SK-N-SH (cell line): ENCODE measurements at regions not wholly inside any gene's neighbourhood (a gene's known extent, or its start where the extent isn't known, plus 50 kb on each side); places are given as distances from the start of the nearest gene placed in this dataset.
"Not testable (repeated sequence)": the region's sequence is repeated elsewhere in the genome, so short reads cannot be mapped to it uniquely, and the experiment has no call there.

Source experiments
- CTCF ChIA-PET: fragments of 300-600, 350-600 bp; formaldehyde crosslinking; extraction: SDS; loops from one replicate; lab custom pipeline; 2021; lab: Yijun Ruan, JAX
- POLR2A ChIA-PET: fragments of 350-600 bp; sonication (Branson Sonifier 250); formaldehyde crosslinking; extraction: SDS; loops from one replicate; lab custom pipeline; 2020; ENCODE audit warnings: antibody characterized with exemption, inconsistent platforms; lab: Yijun Ruan, JAX
- DNase-seq: peaks from one replicate; pipeline ENCODE4 v3.0.0; 2012
- H2AFZ ChIP-seq: fragments of 200-600 bp; sonication (generic); 2 replicates; pipeline ENCODE4 v1.8.1; 2016; ENCODE audit warnings: antibody characterized with exemption, mild to moderate bottlenecking, low read depth
- H3F3A ChIP-seq: fragments of 200-600 bp; sonication (generic); replicated peaks from 2 replicates; pipeline ENCODE3; 2016; ENCODE audit warnings: antibody characterized with exemption, mild to moderate bottlenecking; ENCODE audit not compliant: insufficient read depth
- H3K27ac ChIP-seq, 2 experiments: fragments of 200-500 bp in 1 of 2; fragments of 200-600 bp in 1 of 2; sonication (Bioruptor generic) in 1 of 2; sonication (generic), shearing (Covaris generic) in 1 of 2; 2 replicates each; pipeline versions ENCODE4 v1.5.1 to v1.6.1; 2014 to 2016; ENCODE audit warnings: low read depth in 2 of 2, inconsistent platforms in 1 of 2, low read length in 1 of 2, mild to moderate bottlenecking in 1 of 2, mixed read lengths in 1 of 2
- H3K27me3 ChIP-seq: fragments of 200-600 bp; sonication (generic), shearing (Covaris generic); 2 replicates; pipeline ENCODE4 v1.6.1; 2016; ENCODE audit warnings: mixed run types; ENCODE audit not compliant: insufficient read depth
- H3K36me3 ChIP-seq, 2 experiments: fragments of 200-500 bp in 1 of 2; fragments of 200-600 bp in 1 of 2; sonication (Bioruptor generic) in 1 of 2; sonication (generic) in 1 of 2; replicated peaks in 1 of 2; 2 replicates each; pipeline versions ENCODE3 to v1.5.1; 2014 to 2016; ENCODE audit warnings: low read length in 1 of 2, mild to moderate bottlenecking in 1 of 2; ENCODE audit not compliant: insufficient read depth in 2 of 2, control insufficient read depth in 1 of 2
- H3K4me1 ChIP-seq, 2 experiments: fragments of 200-500 bp in 1 of 2; fragments of 200-600 bp in 1 of 2; sonication (Bioruptor generic) in 1 of 2; sonication (generic), shearing (Covaris generic) in 1 of 2; 2 replicates each; pipeline versions ENCODE4 v1.5.1 to v1.6.1; 2014 to 2016; ENCODE audit warnings: low read depth in 1 of 2, low read length in 1 of 2, mixed run types in 1 of 2; ENCODE audit not compliant: insufficient read depth in 2 of 2, control insufficient read depth in 1 of 2
- H3K4me2 ChIP-seq: fragments of 200-600 bp; sonication (generic), shearing (Covaris generic); 2 replicates; pipeline ENCODE4 v1.6.1; 2017; ENCODE audit warnings: mixed run types
- H3K4me3 ChIP-seq, 2 experiments: fragments of 200-500 bp in 1 of 2; fragments of 200-600 bp in 1 of 2; sonication (Bioruptor generic) in 1 of 2; sonication (generic), shearing (Covaris generic) in 1 of 2; 2 replicates each; pipeline versions ENCODE4 v1.5.1 to v1.8.1; 2014 to 2016; ENCODE audit warnings: low read depth in 2 of 2, inconsistent platforms in 1 of 2, low read length in 1 of 2, mild to moderate bottlenecking in 1 of 2, mixed read lengths in 1 of 2, moderate library complexity in 1 of 2
- H3K79me2 ChIP-seq: fragments of 200-600 bp; sonication (generic); 2 replicates; pipeline ENCODE4 v1.8.1; 2017; ENCODE audit warnings: mild to moderate bottlenecking; ENCODE audit not compliant: insufficient read depth
- H3K9ac ChIP-seq: fragments of 200-600 bp; sonication (generic); 2 replicates; pipeline ENCODE4 v1.6.1; 2017; ENCODE audit warnings: mixed run types
- H3K9me2 ChIP-seq: fragments of 200-600 bp; sonication (generic); 2 replicates; pipeline ENCODE4 v1.6.1; 2017; ENCODE audit warnings: mixed run types
- H3K9me3 ChIP-seq: fragments of 200-600 bp; sonication (generic); 2 replicates; pipeline ENCODE4 v1.6.1; 2017; ENCODE audit warnings: mixed run types, mild to moderate bottlenecking, moderate library complexity
- H4K20me1 ChIP-seq: fragments of 200-600 bp; sonication (generic); 2 replicates; pipeline ENCODE4 v1.6.1; 2017; ENCODE audit warnings: mild to moderate bottlenecking, mixed run types; ENCODE audit not compliant: insufficient read depth
- EP300 ChIP-seq, 2 experiments: IDR thresholded peaks; 2 replicates each; pipeline versions ENCODE4 v1.4.0 to v1.6.1; 2012; ENCODE audit warnings: borderline replicate concordance in 1 of 2, low read depth in 1 of 2, low read length in 1 of 2
- EZH2phosphoT487 ChIP-seq: fragments of 200-600 bp; sonication (generic); IDR thresholded peaks from 2 replicates; pipeline ENCODE4 v1.6.1; 2017; ENCODE audit warnings: low read depth, mixed run types, mild to moderate bottlenecking, antibody characterized with exemption, moderate library complexity, borderline replicate concordance
- FOXJ3 ChIP-seq: sonication (generic); formaldehyde crosslinking; IDR thresholded peaks from 2 replicates; pipeline ENCODE4 v1.5.1; 2020; ENCODE audit warnings: mild to moderate bottlenecking, missing genetic modification reagents
- FOXM1 ChIP-seq: IDR thresholded peaks from 2 replicates; pipeline ENCODE4 v1.4.0; 2012; ENCODE audit warnings: low read depth, mild to moderate bottlenecking
- JUND ChIP-seq: IDR thresholded peaks from 2 replicates; pipeline ENCODE4 v1.4.0; 2012
- MXI1 ChIP-seq: IDR thresholded peaks from 2 replicates; pipeline ENCODE4 v1.6.1; 2012; ENCODE audit warnings: mild to moderate bottlenecking, low read depth, low read length, improper control_type of control experiment
- NFIC ChIP-seq: IDR thresholded peaks from 2 replicates; pipeline ENCODE4 v1.4.0; 2012; ENCODE audit warnings: borderline replicate concordance
- NRF1 ChIP-seq: IDR thresholded peaks from 2 replicates; pipeline ENCODE4 v1.6.1; 2012; ENCODE audit warnings: low read depth, mild to moderate bottlenecking, low read length
- RAD21 ChIP-seq: IDR thresholded peaks from 2 replicates; pipeline ENCODE4 v1.6.1; 2012; ENCODE audit warnings: mild to moderate bottlenecking, low read length
- RCOR1 ChIP-seq: fragments of 150-350 bp; IDR thresholded peaks from 2 replicates; pipeline ENCODE4 v1.6.1; 2017; ENCODE audit warnings: antibody characterized with exemption, low read length
- RFX5 ChIP-seq: IDR thresholded peaks from 2 replicates; pipeline ENCODE4 v1.6.1; 2012; ENCODE audit warnings: mild to moderate bottlenecking, improper control_type of control experiment, low read length
- SIN3A ChIP-seq: IDR thresholded peaks from 2 replicates; pipeline ENCODE4 v1.6.1; 2012; ENCODE audit warnings: low read depth, mild to moderate bottlenecking, low read length, moderate library complexity, borderline replicate concordance
- SMC3 ChIP-seq: IDR thresholded peaks from 2 replicates; pipeline ENCODE4 v1.6.1; 2012; ENCODE audit warnings: low read depth, low read length, improper control_type of control experiment
- TCF12 ChIP-seq: IDR thresholded peaks from 2 replicates; pipeline ENCODE4 v1.4.0; 2012
- TEAD4 ChIP-seq: IDR thresholded peaks from 2 replicates; pipeline ENCODE4 v1.4.0; 2012; ENCODE audit warnings: mild to moderate bottlenecking, borderline replicate concordance; ENCODE audit not compliant: insufficient read depth
- USF1 ChIP-seq: IDR thresholded peaks from 2 replicates; pipeline ENCODE4 v1.4.0; 2012; ENCODE audit warnings: low read depth, borderline replicate concordance
- YY1 ChIP-seq: IDR thresholded peaks from 2 replicates; pipeline ENCODE4 v1.4.0; 2012; ENCODE audit warnings: low read depth, mild to moderate bottlenecking
- WGBS: methylation state at CpG from one replicate; pipeline ENCODE4 v1.1.6; 2017; ENCODE audit warnings: low lambda C conversion rate; 5-methylcytosine and 5-hydroxymethylcytosine counted together
- TF ChIP-seq, protein P1 (sequence below): fragments of 200-600 bp; sonication (generic); IDR thresholded peaks from 2 replicates; pipeline ENCODE4 v1.6.1; 2017; ENCODE audit warnings: antibody characterized with exemption, mild to moderate bottlenecking, moderate library complexity
- TF ChIP-seq, protein P2 (sequence below): IDR thresholded peaks from 2 replicates; pipeline ENCODE4 v1.6.1; 2012; ENCODE audit warnings: mild to moderate bottlenecking, low read depth, low read length, moderate library complexity

GRCh38 chr5:86305050-86305449 is 312.7 kb upstream of the COX7C start:
- H3K27ac ChIP-seq, CTCF ChIA-PET, H3K36me3 ChIP-seq, H3F3A ChIP-seq, H3K4me1 ChIP-seq, POLR2A ChIA-PET, H3K79me2 ChIP-seq, H3K9ac ChIP-seq, H4K20me1 ChIP-seq, H3K27me3 ChIP-seq, H3K4me2 ChIP-seq, H3K9me3 ChIP-seq, H3K9me2 ChIP-seq, H2AFZ ChIP-seq, DNase-seq, H3K4me3 ChIP-seq: not testable (repeated sequence)
- WGBS = 0% methylated on average over 2 of the region's 2 CpGs
- TF ChIP-seq RAD21 (peak; percentile 50), SMC3 (0 out of 2 replicates have a peak, but pooled peaks have one; percentile 20)
- TF ChIP-seq, protein P1, sequence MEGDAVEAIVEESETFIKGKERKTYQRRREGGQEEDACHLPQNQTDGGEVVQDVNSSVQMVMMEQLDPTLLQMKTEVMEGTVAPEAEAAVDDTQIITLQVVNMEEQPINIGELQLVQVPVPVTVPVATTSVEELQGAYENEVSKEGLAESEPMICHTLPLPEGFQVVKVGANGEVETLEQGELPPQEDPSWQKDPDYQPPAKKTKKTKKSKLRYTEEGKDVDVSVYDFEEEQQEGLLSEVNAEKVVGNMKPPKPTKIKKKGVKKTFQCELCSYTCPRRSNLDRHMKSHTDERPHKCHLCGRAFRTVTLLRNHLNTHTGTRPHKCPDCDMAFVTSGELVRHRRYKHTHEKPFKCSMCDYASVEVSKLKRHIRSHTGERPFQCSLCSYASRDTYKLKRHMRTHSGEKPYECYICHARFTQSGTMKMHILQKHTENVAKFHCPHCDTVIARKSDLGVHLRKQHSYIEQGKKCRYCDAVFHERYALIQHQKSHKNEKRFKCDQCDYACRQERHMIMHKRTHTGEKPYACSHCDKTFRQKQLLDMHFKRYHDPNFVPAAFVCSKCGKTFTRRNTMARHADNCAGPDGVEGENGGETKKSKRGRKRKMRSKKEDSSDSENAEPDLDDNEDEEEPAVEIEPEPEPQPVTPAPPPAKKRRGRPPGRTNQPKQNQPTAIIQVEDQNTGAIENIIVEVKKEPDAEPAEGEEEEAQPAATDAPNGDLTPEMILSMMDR = peak; percentile 65

- TF ChIP-seq USF1 (no peak), EP300 (IDR thresholded peaks at IDR 0.05; ENCODE audit: borderline replicate concordance in 1 of 2, low read depth in 1 of 2, low read length in 1 of 2) (no peak), YY1 (no peak), TCF12 (no peak), RFX5 (no peak), TEAD4 (no peak), SIN3A (no peak), FOXJ3 (CRISPR knock-in tag) (no peak), NRF1 (no peak), MXI1 (no peak), RCOR1 (no peak), NFIC (no peak), JUND (no peak), EZH2phosphoT487 (no peak), FOXM1 (no peak), SMC3 (no peak)
- TF ChIP-seq, protein P2, sequence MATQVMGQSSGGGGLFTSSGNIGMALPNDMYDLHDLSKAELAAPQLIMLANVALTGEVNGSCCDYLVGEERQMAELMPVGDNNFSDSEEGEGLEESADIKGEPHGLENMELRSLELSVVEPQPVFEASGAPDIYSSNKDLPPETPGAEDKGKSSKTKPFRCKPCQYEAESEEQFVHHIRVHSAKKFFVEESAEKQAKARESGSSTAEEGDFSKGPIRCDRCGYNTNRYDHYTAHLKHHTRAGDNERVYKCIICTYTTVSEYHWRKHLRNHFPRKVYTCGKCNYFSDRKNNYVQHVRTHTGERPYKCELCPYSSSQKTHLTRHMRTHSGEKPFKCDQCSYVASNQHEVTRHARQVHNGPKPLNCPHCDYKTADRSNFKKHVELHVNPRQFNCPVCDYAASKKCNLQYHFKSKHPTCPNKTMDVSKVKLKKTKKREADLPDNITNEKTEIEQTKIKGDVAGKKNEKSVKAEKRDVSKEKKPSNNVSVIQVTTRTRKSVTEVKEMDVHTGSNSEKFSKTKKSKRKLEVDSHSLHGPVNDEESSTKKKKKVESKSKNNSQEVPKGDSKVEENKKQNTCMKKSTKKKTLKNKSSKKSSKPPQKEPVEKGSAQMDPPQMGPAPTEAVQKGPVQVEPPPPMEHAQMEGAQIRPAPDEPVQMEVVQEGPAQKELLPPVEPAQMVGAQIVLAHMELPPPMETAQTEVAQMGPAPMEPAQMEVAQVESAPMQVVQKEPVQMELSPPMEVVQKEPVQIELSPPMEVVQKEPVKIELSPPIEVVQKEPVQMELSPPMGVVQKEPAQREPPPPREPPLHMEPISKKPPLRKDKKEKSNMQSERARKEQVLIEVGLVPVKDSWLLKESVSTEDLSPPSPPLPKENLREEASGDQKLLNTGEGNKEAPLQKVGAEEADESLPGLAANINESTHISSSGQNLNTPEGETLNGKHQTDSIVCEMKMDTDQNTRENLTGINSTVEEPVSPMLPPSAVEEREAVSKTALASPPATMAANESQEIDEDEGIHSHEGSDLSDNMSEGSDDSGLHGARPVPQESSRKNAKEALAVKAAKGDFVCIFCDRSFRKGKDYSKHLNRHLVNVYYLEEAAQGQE = no peak
- TF ChIP-seq, protein P1 = no peak
- H3K4me3 ChIP-seq = no peak overlapping the region
- no peaks in the 10 kb centered on the region for H3K4me1 ChIP-seq
- no peaks in the 10 kb centered on the region for H3K9me3 ChIP-seq
- H4K20me1 ChIP-seq = no peaks in the 10 kb centered on the region
- no peak overlapping the region for H3K27ac ChIP-seq
- H3K4me2 ChIP-seq = no peak overlapping the region
- H3F3A ChIP-seq = no peaks in the 10 kb centered on the region
- no peaks in the 10 kb centered on the region for H3K79me2 ChIP-seq
- no peaks in the 10 kb centered on the region for H3K36me3 ChIP-seq
- no peak for DNase-seq
- H3K9me2 ChIP-seq = no peaks in the 10 kb centered on the region
- no peaks in the 10 kb centered on the region; the same call in 1 of the 2 replicates for H3K27me3 ChIP-seq
- H3K9ac ChIP-seq = no peak overlapping the region
- ChIA-PET POLR2A (no interaction called here), CTCF (no interaction called here)
- no peak overlapping the region for H2AFZ ChIP-seq
Observed at GRCh38 chr5:86314951-86315350, 302.8 kb upstream of the COX7C start.
